HG03025 (cell line): ENCODE measurements at regions not wholly inside any gene's neighbourhood (a gene's known extent, or its start where the extent isn't known, plus 50 kb on each side); places are given as distances from the start of the nearest gene placed in this dataset.

ENCODE experiments used
- ATAC-seq: cut with Tn5 transposase; IDR thresholded peaks from one replicate; pipeline ENCODE4 v1.9.1; 2021; ENCODE audit warnings: mild to moderate bottlenecking, moderate library complexity; ENCODE audit not compliant: unreplicated experiment, low FRiP score

DNA sequence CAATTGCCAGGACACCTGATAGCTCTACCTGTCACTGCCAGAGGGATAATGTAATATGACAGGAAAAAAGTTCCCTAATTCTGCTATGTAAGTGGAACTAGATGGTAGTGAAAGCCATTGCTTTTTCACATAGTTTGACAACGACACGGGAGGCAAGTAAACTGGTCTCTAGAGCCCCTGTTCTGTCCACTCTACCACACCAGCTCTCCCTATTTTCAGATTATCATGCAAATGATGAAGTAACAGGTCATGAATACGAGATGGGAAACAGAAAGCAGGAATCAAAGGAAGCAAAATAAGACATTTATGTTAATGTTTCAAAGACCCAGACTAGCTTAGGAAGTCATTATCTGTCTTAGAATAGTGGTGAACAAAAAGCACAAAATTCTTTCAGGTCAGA lies 56.2 kb downstream of the TAF11L14 start:
- no peak for ATAC-seq

DNA sequence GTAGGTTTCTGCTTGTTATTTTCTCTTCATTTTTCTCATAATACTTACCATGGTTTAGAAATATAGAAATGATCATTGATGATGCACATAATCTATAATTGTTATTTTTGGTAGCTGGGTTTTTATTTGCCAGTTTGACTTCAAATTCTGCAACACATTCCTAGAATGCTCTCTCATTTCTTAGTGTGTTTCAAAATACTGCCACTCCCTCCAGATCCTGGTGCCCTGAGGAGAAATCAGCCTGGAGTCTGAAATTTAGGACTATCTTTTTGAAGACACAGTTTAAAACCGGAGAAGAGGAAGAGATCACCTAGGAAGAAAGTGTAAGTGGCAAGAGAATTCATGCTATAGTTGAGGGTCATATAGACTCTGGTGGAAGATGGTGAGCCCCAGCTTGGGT lies 57.5 kb downstream of the TAF11L14 start:
- ATAC-seq = no peak

- no peak for ATAC-seq
Observed at GRCh38 chr5:17694371-17694770, 60.1 kb downstream of the TAF11L14 start.

DNA sequence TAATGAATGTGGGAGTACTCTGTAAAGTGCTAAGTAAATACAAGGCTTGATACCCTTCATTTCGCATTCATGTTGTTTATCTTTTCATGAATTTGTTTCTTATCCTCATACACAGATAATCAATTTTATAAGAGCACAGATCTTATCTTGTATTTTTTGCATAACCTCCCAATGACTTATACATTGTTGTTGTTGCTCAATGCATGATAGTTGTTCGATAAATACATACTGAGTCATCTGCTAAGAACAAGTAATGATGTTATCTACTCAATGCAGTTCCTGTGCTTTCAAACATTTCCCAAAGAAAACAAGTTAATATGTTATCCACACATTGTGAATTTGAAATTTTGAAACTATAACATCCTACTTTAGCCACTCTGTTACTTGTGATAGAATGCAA lies 60.7 kb downstream of the TAF11L14 start:
- ATAC-seq = no peak

DNA sequence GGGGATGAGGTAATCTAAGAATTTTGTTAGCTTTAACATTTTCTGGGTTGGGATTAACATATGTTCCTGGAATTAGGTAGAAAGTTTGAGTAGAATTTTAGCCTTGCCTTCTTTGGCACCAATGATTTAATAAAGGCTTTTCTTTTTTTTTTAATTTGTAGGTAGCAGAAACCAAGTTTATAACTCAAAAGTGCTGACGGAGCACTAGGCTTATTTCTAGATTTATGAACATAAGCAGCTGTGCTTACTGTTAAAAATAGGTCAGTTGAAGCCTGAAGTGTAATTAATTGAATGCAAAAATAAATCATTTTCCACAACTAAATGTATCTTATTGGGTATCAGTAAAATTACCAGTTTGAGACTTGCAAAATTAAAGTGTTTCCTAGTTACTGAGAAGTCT lies 62.4 kb downstream of the TAF11L14 start:
- no peak for ATAC-seq

DNA sequence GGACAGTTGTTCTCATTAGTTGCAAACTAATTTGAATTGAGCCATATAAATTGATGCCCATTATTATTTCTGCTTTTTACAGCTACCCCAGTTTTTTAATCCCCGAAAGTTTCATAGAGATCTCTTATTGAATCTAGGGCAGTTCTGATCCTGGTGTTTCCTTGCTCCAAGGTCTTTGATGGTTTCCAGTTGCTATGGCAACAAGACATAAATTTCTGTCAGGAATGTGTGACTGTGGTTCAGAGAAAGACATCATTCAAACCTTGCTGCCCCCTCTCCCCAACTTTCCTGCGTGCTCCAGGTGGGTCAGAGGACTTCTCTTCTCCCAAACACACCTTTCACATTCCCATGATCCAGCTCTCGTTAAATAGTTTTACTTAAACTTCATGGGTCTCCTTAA lies 63.4 kb downstream of the TAF11L14 start:
- no peak for ATAC-seq

- ATAC-seq = no peak
Observed at GRCh38 chr5:17709011-17709710, 74.9 kb downstream of the TAF11L14 start.

DNA sequence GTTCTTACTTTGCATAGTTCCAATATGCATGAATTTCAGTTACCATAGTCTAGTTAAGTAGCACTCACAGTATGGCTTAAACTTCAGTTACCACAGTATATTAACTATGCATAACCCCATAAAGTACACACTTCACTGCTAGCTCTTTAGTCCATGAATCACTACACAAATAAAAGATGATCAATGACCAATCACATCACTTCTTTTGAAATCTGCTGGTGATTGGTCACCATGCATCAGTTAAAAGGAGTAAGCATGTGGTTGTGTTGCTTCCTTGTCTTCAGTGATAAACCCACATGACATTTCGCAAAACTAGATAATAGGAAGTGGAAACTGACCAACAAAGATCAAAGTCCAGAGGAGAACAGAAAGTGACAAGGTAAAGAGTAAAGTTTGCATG lies 79.0 kb downstream of the TAF11L14 start:
- ATAC-seq = no peak

GRCh38 chr5:17714186-17714585 lies 79.9 kb downstream of the TAF11L14 start:
- ATAC-seq = no peak

DNA sequence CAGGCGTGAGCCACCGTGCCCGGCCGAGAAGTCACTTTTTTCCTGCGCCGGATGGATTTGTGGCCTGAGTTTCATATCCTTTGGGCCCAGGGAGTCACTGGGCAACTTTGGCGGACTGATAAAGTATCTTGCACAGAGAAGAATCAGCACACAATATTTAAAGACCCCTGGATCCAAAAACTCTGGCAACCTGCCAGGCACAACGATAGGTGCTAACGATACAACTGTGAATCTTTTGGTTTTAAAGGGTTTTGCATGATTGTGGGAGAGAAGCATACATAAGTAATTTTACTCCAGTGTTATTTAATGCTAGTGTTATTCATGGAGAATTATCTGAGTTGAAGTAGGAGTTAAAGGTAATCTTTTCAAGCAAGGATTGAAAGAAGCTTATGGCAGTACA lies 85.3 kb downstream of the TAF11L14 start:
- ATAC-seq = no peak

GRCh38 chr5:17720071-17720470 lies 85.8 kb downstream of the TAF11L14 start:
- no peak for ATAC-seq

- ATAC-seq = no peak
Observed at GRCh38 chr5:17723876-17724275, 89.6 kb downstream of the TAF11L14 start.

DNA sequence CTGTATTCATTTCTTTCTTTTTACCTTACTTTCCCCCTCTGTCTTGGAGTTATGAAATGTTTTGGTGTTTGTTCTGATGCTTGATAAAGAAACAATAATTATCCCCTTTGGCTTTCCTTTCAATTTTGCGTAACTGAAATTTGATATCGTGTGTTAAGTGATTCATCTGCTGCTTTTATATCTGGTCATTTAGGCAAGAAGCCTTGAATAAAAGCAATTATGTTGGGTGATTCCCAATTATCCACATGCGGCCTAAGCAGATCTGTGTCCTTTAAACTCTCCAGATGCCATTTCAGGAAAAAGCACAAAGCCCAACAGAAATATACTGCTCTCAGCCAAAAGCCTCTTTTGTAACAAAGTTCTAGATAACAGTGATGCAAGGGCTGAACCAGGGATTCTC lies 92.8 kb downstream of the TAF11L14 start:
- no peak for ATAC-seq

- ATAC-seq = no peak
Observed at GRCh38 chr5:17730421-17730820, 96.2 kb downstream of the TAF11L14 start.

GRCh38 chr5:17732351-17732923 lies 98.2 kb downstream of the TAF11L14 start:
- no peak for ATAC-seq

DNA sequence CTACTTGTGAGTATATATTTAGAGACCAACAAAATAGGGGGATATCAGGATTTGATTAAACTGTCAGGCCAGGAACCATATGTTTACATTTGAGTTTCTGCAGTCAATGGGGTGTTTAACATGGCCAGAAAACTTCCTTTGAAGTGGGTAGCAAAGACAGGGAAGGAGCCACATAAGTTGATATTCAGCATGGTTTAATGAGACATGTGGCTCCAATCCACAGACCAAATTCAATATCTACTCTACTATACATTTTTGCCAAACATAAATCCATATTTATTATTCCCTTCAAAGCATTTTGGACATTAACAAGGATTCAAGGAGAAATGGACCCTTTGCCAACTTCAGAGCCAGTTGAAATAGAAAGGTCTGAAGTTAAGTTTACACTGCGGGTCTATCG lies 99.8 kb downstream of the TAF11L14 start:
- ATAC-seq = no peak

GRCh38 chr5:17735761-17736160 lies 101.5 kb downstream of the TAF11L14 start:
- no peak for ATAC-seq

DNA sequence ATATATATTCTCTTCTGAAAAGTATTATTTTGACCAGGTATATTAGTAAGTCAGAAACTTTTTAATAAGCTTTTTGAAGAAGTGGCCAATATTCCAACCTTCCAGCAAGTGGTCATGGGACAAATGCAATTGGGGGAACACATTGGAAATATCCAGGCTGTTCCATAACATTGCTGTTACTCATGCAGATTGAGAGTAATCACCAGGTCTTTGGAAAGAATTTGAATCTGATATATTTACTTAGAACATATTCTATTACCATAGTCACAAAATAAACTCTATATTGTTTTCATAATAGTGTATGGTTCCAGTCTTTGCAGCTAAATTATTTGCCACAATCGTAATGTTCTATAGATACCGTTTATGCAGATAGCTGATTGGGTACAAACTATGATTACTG lies 102.8 kb downstream of the TAF11L14 start:
- ATAC-seq = no peak

DNA sequence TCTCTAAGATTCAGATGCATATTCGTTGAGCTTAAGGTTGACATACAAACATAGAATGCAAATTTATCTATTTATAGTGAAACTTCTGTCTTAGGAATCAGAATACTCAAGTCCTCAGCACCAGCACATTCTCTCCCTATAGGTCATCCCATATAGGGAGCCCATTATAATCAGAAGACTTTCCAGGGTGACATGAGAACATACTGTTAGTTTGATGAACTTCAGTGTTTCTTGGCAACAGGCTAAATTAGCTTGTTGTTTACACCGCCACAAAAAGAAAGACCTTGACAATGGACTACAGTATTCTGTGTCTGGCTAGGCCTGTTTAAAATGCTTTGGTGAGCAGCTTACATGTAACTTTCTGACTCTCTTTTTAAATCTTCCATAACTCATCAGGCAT lies 104.2 kb downstream of the TAF11L14 start:
- no peak for ATAC-seq

DNA sequence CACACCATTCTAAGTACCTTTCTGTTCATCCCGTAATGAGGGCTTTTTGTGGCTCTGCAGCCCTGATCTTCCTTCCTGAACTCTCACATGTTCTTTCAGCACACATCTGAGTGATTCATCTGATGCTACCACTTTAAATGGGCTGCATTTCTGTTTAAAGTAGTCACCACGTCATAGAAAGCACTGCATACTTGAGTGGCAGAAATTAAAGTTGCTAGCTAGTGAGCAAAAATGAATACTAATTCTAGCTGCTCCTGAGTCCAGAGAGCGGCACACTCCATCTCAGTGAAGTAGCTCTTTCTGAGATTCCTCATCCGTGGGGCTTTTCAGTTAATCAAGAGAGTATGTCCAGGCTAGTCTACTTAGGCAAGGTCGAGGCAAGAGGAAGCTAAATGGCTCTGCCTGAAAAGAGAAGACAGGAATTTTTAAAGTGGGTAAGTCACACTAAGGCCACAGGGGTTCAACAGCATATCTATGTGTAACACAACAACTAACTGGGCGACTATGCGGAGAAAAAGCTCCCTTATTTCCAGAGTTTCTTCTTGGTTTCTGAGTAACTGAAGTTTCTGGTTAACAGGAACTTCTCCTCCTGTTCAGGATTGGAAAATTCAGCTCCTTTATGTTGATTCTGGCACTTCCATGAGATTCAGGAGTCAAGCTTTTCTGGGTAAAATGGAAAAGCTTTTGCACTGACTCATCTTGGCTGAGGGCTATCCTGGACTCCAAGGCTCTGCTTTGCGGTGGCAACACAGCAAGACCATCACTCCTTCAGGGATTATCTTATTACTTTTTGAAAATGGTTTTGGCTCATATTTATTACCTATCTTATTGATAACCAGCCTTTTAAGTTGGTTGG lies 109.5 kb downstream of the TAF11L14 start:
- ATAC-seq = no peak

DNA sequence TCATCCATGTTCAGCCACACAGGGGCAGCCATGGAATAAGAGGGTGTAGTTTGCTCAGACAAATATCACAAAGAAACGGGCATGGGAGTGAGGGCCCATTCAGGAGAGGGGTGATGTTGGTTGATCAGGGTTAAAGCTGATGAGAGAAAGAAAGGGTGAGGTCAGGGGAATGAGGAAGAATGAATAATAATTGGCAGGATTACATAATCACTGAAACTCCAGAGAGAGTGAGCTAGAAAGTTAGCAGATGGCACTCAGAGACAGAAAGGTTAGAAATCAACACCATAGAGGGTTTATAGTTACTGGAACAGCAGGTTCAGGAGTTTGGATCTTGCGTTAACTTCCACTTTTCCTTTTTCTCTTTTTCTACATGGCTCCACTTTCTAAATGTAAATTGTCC lies 113.9 kb downstream of the TAF11L14 start:
- no peak for ATAC-seq

GRCh38 chr5:17748941-17749340 lies 114.7 kb downstream of the TAF11L14 start:
- ATAC-seq = no peak
